COR-L47 (cell line): ENCODE measurements at regions not wholly inside any gene's neighbourhood (a gene's known extent, or its start where the extent isn't known, plus 50 kb on each side); places are given as distances from the start of the nearest gene placed in this dataset.

Source experiments
- DNase-seq: peaks from one replicate; lab custom pipeline; 2025; lab: John Stamatoyannopoulos, UW

GRCh38 chr1:234732260-234732659 lies 122.3 kb upstream of the IRF2BP2 start:
- no peak for DNase-seq

GRCh38 chr1:234731569-234732085 lies 121.6 kb upstream of the IRF2BP2 start:
- DNase-seq: no peak

- DNase-seq: no peak
These were observed 121.0 kb upstream of the IRF2BP2 start for GRCh38 chr1:234730770-234731568.

- DNase-seq: no peak
These were observed 120.4 kb upstream of the IRF2BP2 start for GRCh38 chr1:234730475-234730769.

- no peak for DNase-seq
These were observed 119.8 kb upstream of the IRF2BP2 start for GRCh38 chr1:234729561-234730474.

- no peak for DNase-seq
These were observed 118.8 kb upstream of the IRF2BP2 start for GRCh38 chr1:234728740-234729139.

- DNase-seq: no peak
These were observed 117.3 kb upstream of the IRF2BP2 start for GRCh38 chr1:234727018-234727940.

- no peak for DNase-seq
These were observed 116.5 kb upstream of the IRF2BP2 start for GRCh38 chr1:234726359-234726943.

- DNase-seq: peak; percentile 45
These were observed 115.5 kb upstream of the IRF2BP2 start for GRCh38 chr1:234725177-234726132.

- no peak for DNase-seq
These were observed 114.7 kb upstream of the IRF2BP2 start for GRCh38 chr1:234724516-234725176.

- DNase-seq: no peak
These were observed 113.1 kb upstream of the IRF2BP2 start for GRCh38 chr1:234722904-234723720.

GRCh38 chr1:234722270-234722704 lies 112.3 kb upstream of the IRF2BP2 start:
- no peak for DNase-seq

- DNase-seq: no peak
These were observed 111.7 kb upstream of the IRF2BP2 start for GRCh38 chr1:234721476-234722269.

GRCh38 chr1:234720709-234721441 lies 110.9 kb upstream of the IRF2BP2 start:
- no peak for DNase-seq

- DNase-seq: no peak
These were observed 109.7 kb upstream of the IRF2BP2 start for GRCh38 chr1:234719454-234720251.
